ENCODE measurements at regions not wholly inside any gene's neighbourhood (a gene's known extent, or its start where the extent isn't known, plus 50 kb on each side); places are given as distances from the start of the nearest gene placed in this dataset.

DNA sequence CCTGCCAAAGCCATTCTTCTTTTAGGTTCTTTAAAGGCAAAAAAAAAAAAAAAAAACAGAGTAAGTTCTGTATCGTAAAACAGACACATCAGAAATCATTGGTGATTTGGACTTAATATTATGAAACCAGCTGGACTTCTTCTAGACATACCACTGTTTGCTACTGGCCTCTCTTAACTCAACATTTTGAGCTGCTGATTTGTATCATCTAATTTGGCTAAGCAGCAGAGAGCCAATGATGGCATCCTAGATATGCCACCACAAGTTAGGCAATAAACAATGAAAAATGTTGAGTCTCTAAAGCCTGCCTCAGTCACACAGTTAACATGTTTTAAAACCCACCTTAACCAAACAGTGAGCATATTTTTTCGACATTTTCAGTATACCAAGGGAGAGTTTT, 1034.3 kb upstream of the NXPH2 start:
- TF ChIP-seq, protein P1, sequence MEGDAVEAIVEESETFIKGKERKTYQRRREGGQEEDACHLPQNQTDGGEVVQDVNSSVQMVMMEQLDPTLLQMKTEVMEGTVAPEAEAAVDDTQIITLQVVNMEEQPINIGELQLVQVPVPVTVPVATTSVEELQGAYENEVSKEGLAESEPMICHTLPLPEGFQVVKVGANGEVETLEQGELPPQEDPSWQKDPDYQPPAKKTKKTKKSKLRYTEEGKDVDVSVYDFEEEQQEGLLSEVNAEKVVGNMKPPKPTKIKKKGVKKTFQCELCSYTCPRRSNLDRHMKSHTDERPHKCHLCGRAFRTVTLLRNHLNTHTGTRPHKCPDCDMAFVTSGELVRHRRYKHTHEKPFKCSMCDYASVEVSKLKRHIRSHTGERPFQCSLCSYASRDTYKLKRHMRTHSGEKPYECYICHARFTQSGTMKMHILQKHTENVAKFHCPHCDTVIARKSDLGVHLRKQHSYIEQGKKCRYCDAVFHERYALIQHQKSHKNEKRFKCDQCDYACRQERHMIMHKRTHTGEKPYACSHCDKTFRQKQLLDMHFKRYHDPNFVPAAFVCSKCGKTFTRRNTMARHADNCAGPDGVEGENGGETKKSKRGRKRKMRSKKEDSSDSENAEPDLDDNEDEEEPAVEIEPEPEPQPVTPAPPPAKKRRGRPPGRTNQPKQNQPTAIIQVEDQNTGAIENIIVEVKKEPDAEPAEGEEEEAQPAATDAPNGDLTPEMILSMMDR (IDR thresholded peaks at IDR 0.05; ENCODE audit: low read length), result no peak
- no peak for TF ChIP-seq EZH2 (IDR thresholded peaks at IDR 0.05; ENCODE audit: borderline replicate concordance, low read length)

All from OCI-LY1 (cell line).